ENCODE measurements at regions not wholly inside any gene's neighbourhood (a gene's known extent, or its start where the extent isn't known, plus 50 kb on each side); places are given as distances from the start of the nearest gene placed in this dataset.
"Not testable (repeated sequence)": the region's sequence is repeated elsewhere in the genome, so short reads cannot be mapped to it uniquely, and the experiment has no call there.

DNA sequence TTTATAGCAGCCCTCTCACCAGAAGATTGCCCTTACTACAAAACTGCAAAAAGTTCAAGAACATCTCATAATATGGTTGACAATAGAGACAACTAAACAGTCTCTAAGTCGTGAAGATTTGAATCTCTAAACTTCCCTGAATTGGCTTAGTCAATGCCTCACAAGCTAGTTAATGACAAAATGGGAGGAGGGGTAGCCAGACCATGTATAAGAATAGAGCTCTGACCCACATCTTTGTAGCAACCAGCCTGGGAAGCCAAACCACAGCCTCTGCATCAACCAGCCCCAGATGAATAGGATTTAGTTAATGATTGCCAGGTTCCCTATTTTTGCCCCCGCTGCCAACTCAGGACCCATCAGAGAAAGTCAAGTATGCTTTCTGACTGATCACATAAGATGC lies 1265.9 kb upstream of the PCDH10 start:
- DNase-seq (ENCODE audit: low spot score) = not testable (repeated sequence)

DNA sequence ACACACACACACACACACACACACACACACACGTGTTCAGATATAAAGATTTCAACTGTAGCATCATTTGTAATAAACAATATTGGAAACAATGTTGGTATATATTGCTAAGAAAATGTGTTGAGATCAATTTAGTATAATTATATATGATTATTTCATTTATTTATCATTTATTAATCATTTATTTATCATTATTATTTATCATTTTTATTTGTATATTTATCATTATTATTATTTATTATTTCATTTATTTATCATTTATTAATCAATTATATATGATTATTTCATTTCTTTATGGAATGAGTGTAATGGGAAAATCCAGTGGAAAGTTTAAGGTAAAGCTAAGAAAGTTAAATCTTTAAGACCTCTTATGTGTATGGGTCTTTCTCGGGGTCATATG lies 1223.4 kb upstream of the PCDH10 start:
- not testable (repeated sequence) for DNase-seq (ENCODE audit: low spot score)

DNA sequence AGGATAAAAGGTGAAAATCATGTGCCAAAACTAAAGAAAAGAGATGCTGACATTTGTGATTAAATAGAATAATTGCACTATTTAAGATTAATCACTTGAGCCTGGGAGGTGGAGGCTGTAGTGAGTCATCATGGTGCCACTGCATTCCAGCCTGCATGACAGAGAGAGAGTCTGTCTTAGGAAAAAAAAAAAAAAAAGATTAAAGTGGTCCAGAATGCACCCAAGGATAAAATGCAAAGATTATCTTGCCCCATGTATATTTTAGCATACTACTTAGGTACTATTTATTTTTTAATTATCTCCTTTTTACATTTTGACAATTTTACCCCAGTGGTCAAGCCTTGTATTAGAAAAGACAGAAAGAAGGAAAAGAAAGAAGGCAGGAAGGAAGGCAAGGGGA lies 1181.4 kb upstream of the PCDH10 start:
- not testable (repeated sequence) for DNase-seq (ENCODE audit: low spot score)

DNA sequence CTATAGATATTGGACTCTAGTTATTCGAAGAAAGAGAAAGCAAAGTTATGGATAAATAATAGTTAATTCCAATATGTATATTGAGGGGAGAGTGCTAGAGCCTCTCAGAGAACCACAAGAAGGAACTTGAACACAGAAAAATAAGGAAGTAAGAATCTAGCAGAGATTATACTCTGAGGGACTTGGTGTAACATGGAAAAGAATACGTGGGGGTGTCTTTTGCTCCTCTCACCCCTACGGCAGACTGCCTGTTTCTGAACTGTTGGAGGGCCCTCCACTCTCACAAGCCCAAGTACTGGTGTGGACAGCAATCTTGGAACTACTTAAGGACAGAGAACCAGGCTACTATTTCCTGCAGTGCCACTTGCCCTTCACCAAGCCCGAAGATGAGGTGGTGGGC lies 1174.4 kb upstream of the PCDH10 start:
- TF ChIP-seq, protein P1, sequence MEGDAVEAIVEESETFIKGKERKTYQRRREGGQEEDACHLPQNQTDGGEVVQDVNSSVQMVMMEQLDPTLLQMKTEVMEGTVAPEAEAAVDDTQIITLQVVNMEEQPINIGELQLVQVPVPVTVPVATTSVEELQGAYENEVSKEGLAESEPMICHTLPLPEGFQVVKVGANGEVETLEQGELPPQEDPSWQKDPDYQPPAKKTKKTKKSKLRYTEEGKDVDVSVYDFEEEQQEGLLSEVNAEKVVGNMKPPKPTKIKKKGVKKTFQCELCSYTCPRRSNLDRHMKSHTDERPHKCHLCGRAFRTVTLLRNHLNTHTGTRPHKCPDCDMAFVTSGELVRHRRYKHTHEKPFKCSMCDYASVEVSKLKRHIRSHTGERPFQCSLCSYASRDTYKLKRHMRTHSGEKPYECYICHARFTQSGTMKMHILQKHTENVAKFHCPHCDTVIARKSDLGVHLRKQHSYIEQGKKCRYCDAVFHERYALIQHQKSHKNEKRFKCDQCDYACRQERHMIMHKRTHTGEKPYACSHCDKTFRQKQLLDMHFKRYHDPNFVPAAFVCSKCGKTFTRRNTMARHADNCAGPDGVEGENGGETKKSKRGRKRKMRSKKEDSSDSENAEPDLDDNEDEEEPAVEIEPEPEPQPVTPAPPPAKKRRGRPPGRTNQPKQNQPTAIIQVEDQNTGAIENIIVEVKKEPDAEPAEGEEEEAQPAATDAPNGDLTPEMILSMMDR (IDR thresholded peaks at IDR 0.05; ENCODE audit: extremely low read depth, missing control alignments) = no peak
- DNase-seq (ENCODE audit: low spot score) = peak; percentile 6

DNA sequence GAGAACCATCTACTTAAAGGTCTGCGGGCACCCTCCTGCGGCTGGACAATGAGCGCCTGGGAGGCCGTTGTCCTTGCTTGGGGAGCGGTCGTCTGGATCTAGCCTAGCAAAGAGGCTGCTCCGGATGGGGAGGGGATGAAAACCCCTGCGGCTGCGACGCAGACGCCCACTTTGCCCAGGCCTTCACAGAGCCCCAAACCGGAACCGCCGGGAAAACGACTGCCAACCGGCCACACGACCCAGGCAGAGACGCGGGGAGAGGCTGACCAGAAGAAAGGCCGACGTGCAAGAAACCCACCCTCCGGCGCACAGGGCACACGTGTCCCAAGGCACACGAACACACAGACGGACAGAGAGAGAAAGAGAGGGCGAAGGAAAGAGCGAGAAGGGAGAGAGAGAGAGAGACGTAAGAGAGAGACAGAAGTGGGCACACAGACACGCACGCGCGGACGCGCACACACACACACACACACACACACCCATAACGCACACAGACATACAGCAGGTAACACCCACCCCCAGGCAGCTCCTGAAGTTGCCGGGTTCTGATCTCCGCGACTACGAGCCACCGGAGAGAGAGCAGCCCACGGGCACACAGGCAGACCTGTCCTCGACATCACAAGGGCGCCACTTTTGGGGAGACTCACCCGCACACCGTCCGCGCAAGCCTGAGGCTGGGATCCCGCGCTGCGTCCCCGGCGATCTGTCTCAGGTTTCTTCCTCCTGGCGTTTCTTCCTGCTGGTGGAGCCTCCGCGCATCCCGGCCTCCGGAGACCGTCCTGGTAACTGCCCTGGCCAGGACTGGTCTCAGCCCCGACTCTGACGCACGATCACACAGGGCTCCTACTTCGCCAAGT lies 1173.6 kb upstream of the PCDH10 start:
- not testable (repeated sequence) for DNase-seq (ENCODE audit: low spot score)

DNA sequence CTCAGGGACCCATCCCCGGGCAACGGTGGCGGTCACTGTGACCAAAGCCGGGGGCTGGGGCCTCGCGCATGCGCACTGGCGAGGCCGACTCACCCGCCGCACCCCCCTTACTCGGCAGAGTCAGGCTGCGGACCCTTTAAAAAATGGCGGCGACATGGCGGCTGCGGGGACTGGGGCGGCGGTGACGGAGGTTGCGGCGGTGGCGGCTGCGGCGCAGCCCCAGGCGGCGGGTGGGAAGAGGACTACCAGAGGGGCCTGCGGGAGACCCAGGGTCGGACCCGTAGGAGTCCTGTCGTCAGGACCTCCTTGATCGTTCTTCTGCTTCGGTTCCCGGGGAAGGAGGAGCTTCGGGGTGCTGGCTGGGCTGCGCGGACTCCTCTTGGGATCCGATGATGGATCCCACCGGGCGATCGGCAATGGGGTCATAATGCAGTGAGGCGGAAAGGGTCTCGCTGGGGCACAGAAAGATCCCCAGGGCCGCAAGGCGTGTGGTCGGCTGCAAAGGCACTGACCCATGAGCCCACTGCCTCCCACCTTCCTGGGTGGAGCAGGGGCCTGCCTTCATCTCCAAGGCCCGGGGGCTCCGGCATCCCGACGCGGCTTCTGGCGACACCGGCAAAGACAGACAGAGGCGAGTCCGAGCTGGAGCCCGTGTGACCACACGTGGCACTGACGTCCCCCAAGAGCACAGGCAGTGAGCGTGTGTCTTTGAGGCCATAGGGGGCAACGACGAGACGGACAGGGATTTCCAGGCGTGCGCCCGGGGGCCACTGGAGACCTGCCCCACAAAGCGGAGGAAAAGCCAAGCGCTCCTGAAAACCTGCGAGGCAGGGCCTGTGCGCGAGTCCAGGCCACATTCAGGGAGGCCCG lies 1172.7 kb upstream of the PCDH10 start:
- peak; percentile 38 for DNase-seq (ENCODE audit: low spot score)

DNA sequence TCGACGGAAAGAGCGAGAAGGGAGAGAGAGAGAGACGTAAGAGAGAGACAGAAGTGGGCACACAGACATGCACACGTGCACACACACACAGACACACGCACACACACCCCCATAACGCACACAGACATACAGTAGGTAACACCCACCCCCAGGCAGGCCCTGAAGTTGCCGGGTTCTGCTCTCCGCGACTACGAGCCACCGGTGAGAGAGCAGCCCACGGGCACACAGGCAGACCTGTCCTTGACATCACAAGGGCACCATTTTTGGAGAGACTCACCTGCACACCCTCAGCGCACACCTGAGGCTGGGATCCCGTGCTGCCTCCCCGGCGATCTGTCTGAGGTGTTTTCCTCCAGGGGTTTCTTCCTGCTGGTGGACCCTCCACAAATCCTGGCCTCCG lies 1171.0 kb upstream of the PCDH10 start:
- TF ChIP-seq, protein P1 (IDR thresholded peaks at IDR 0.05; ENCODE audit: extremely low read depth, missing control alignments) = no peak

DNA sequence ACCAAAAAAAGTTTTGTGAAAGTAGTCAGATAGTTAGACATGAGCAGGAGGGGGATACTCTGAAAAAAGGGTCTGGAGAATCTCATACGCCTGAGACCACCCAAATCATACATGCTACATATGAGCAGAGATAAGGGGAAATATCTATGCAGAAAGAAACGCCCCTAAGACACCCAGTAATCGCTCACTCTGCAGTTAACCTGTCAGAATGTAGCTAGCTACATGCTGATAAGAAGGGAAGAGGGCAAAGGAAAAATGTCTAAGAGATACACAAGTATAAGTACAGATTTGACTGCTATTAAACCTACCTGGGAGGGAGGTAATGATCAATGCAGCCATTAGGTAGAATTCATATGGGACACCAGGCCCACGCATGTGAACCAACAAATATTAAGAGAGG lies 1159.5 kb upstream of the PCDH10 start:
- DNase-seq (ENCODE audit: low spot score) = no peak
- TF ChIP-seq, protein P1 (IDR thresholded peaks at IDR 0.05; ENCODE audit: extremely low read depth, missing control alignments) = no peak

More for the DNA sequence above, 1171.0 kb upstream of the PCDH10 start:
- DNase-seq (ENCODE audit: low spot score) = no peak

DNA sequence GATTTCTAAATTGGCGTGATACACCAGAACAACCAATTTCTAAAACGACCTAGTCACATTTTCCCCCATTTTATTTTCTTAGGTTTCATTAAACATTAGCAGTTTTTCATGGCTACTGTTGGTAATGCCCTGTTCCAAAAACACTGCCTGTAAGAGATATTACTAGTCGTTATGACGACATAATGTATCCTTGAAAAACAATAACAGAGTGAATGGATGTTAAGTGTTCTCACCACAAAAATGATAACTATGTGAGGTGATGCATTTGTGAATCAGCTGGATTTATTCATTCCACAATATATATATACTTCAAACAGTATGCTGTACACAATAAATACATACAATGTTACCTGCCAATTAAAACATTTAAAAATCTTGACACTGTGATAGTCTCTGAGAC lies 1147.6 kb upstream of the PCDH10 start:
- no peak for DNase-seq (ENCODE audit: low spot score)
- TF ChIP-seq, protein P1 (IDR thresholded peaks at IDR 0.05; ENCODE audit: extremely low read depth, missing control alignments) = no peak

DNA sequence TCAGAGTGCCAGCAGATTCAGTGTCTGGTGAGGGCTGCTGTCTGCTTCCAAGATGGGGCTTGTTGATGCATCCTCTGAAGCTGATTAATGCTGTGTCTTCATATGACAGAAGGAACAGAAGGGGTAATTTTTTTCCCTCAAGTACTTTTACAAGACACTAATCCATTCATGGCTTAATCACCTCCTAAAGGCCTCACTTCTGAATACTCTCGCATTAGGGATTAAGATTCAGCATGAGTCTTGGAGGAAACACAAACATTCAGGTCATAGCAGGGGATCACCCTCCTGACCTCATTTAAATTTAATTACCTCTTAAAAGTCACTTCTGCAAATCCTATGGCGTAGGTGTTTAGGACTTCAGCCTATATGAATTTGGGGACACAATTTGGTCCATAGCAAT lies 1145.5 kb upstream of the PCDH10 start:
- DNase-seq (ENCODE audit: low spot score) = no peak
- TF ChIP-seq, protein P1 (IDR thresholded peaks at IDR 0.05; ENCODE audit: extremely low read depth, missing control alignments) = no peak
